ENCODE measurements at regions not wholly inside any gene's neighbourhood (a gene's known extent, or its start where the extent isn't known, plus 50 kb on each side); places are given as distances from the start of the nearest gene placed in this dataset.

DNA sequence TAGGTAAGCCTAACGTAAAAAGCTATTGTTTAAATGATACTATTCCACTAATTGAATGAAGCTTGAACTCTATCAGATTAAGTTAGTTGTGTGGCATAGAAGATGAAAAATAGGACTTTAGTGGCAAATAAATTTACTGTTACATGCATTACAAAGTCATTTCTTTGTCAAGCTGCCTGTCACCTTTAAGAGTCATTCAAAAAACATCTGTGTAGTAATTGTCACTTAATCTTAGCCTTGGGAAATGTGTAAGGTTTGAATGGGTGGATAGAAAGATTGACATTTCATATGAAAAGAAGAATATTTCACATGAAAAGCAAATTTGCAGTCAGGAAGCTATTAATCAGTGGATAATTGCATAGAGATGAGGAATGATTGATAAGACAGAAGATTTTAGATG is 473.5 kb downstream of the DNAH5 start:
- TF ChIP-seq MYC (IDR thresholded peaks at IDR 0.05; ENCODE audit: low read depth, low read length) (no peak), POLR2A (IDR thresholded peaks at IDR 0.05; ENCODE audit: extremely low read depth, insufficient read length) (no peak)
- TF ChIP-seq, protein P1, sequence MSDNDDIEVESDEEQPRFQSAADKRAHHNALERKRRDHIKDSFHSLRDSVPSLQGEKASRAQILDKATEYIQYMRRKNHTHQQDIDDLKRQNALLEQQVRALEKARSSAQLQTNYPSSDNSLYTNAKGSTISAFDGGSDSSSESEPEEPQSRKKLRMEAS (IDR thresholded peaks at IDR 0.05; ENCODE audit: low read depth, low read length): no peak
- TF ChIP-seq, protein P2, sequence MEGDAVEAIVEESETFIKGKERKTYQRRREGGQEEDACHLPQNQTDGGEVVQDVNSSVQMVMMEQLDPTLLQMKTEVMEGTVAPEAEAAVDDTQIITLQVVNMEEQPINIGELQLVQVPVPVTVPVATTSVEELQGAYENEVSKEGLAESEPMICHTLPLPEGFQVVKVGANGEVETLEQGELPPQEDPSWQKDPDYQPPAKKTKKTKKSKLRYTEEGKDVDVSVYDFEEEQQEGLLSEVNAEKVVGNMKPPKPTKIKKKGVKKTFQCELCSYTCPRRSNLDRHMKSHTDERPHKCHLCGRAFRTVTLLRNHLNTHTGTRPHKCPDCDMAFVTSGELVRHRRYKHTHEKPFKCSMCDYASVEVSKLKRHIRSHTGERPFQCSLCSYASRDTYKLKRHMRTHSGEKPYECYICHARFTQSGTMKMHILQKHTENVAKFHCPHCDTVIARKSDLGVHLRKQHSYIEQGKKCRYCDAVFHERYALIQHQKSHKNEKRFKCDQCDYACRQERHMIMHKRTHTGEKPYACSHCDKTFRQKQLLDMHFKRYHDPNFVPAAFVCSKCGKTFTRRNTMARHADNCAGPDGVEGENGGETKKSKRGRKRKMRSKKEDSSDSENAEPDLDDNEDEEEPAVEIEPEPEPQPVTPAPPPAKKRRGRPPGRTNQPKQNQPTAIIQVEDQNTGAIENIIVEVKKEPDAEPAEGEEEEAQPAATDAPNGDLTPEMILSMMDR (IDR thresholded peaks at IDR 0.05; ENCODE audit: low read depth, low read length): no peak
- no peak for DNase-seq (ENCODE audit: low read depth)
- no peak overlapping the region for H3K4me3 ChIP-seq (ENCODE audit: low read depth, low read length)

DNA sequence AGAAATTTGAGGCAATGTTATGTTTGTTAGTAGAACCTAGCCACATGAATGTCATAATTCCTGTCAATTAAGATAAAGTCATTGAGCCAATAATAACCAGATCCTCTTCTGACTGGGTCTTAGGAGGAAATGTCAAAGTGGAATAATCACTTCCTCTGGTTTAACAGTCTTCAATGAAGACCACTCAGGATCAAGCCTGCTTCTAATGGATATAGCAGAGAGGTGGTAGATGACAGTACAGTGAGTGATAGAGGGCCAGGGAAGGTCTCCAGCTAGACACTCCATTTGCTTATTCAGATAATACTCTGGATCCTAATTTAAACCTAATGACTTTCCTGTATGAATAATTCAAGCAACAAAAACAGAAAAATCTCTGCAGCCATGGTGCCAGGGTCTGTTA is 474.2 kb downstream of the DNAH5 start:
- H3K4me3 ChIP-seq (ENCODE audit: low read depth, low read length): no peak overlapping the region
- DNase-seq (ENCODE audit: low read depth): no peak
- TF ChIP-seq, protein P1 (IDR thresholded peaks at IDR 0.05; ENCODE audit: low read depth, low read length): no peak
- TF ChIP-seq, protein P2 (IDR thresholded peaks at IDR 0.05; ENCODE audit: low read depth, low read length): no peak
- TF ChIP-seq MYC (IDR thresholded peaks at IDR 0.05; ENCODE audit: low read depth, low read length) (no peak), POLR2A (IDR thresholded peaks at IDR 0.05; ENCODE audit: extremely low read depth, insufficient read length) (no peak)

DNA sequence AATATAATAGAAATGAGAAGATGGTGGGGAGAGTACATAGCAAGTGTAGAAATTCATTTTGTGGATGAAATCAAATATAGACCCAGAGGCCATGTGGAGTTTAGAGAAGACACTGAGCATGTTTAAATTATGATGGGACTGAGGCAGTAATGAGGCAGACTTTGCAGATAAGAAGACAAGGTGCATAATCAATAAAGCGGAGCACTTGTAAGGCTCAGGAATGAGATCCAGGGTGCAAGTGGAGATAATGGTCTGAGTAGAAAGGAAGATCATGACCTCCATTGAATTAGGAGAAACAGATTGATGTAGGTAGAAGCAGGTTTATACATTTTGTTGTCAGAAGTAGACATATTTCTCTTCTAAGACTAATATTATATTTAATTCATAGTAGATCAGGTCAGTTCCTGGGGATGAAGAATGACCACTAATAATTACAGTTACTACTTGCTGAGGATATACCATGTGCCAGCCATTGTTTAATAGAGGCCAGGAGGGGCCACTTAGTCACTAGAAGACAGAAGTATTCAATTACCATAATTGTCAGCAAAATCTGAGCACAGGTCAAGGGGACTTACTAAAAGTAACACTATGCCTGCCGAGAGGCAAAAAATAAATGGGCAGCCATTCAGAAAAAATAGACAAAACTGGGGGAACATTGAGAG is 479.8 kb downstream of the DNAH5 start:
- no peak overlapping the region for H3K4me3 ChIP-seq (ENCODE audit: low read depth, low read length)
- TF ChIP-seq MYC (IDR thresholded peaks at IDR 0.05; ENCODE audit: low read depth, low read length): no peak
- DNase-seq (ENCODE audit: low read depth): no peak

DNA sequence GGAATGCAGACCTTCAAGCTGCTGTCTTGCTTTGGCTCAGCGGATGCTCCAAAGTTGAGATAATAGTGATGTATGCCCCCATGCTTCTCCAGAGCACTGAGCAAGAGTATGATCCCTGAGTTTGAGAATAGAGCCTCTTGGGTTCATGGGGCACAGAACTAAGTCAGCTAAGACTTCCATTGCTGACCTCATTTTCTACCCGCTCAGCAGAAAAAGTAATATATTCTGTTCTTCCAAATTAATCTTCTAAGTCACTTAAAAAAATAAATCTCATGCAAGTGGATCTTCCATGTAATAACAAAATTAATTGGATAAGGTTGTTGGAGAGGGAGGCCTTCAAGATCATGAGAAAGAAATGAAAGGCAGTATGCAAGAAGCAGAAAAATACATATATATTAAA is 483.9 kb downstream of the DNAH5 start:
- no peak for DNase-seq (ENCODE audit: low read depth)
- no peak overlapping the region for H3K4me3 ChIP-seq (ENCODE audit: low read depth, low read length)
- TF ChIP-seq, protein P2 (IDR thresholded peaks at IDR 0.05; ENCODE audit: low read depth, low read length): no peak
- TF ChIP-seq POLR2A (IDR thresholded peaks at IDR 0.05; ENCODE audit: extremely low read depth, insufficient read length): no peak
- TF ChIP-seq, protein P1 (IDR thresholded peaks at IDR 0.05; ENCODE audit: low read depth, low read length): no peak
- TF ChIP-seq MYC (IDR thresholded peaks at IDR 0.05; ENCODE audit: low read depth, low read length): no peak

DNA sequence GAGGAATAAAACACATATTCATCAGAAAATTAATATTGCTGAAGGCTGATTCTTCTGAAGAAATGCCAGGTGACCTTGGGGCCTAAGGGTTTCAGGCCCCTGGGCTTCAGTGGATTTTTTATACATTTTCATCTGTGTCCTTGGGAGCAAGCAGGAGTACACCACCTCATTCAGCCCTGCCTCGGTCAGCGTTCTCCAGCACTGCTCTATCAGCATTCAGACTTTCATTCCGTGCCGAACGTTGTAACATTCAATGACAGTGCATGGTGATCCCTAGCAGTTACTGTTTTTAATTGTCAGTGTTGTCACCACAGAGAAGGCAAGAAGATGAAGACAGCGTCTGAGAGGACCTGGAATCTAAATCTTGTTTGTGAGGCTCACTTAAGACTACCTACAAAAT is 490.4 kb downstream of the DNAH5 start:
- TF ChIP-seq, protein P2 (IDR thresholded peaks at IDR 0.05; ENCODE audit: low read depth, low read length): no peak
- TF ChIP-seq, protein P1 (IDR thresholded peaks at IDR 0.05; ENCODE audit: low read depth, low read length): no peak
- TF ChIP-seq MYC (IDR thresholded peaks at IDR 0.05; ENCODE audit: low read depth, low read length) (no peak), POLR2A (IDR thresholded peaks at IDR 0.05; ENCODE audit: extremely low read depth, insufficient read length) (no peak)
- no peak for DNase-seq (ENCODE audit: low read depth)
- no peak overlapping the region for H3K4me3 ChIP-seq (ENCODE audit: low read depth, low read length)

DNA sequence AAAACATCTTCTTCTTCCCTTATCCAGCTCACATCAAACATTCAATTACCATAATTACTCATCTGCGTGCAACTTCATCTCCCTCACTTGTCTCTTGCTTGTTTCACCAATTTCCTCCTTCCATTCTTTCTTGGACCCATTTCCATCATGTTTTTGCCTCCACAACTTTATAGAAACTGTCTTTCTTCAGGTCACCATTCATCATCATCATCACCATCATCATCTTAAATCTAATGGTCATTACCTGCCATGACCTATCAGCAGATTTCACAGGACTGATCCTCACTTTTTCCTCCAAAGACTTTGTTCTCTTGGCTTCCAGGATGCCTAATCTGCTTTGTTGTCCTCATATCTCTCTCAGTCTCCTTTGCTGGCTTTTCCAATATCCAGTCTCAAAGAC is 495.6 kb downstream of the DNAH5 start:
- TF ChIP-seq, protein P1 (IDR thresholded peaks at IDR 0.05; ENCODE audit: low read depth, low read length): no peak
- TF ChIP-seq MYC (IDR thresholded peaks at IDR 0.05; ENCODE audit: low read depth, low read length) (no peak), POLR2A (IDR thresholded peaks at IDR 0.05; ENCODE audit: extremely low read depth, insufficient read length) (no peak)
- TF ChIP-seq, protein P2 (IDR thresholded peaks at IDR 0.05; ENCODE audit: low read depth, low read length): no peak
- no peak overlapping the region for H3K4me3 ChIP-seq (ENCODE audit: low read depth, low read length)

More for the DNA sequence above, 495.6 kb downstream of the DNAH5 start:
- DNase-seq (ENCODE audit: low read depth): no peak
